Neuronal stem cell (in vitro differentiated cells): ENCODE measurements at regions not wholly inside any gene's neighbourhood (a gene's known extent, or its start where the extent isn't known, plus 50 kb on each side); places are given as distances from the start of the nearest gene placed in this dataset.

Source experiments
- DNase-seq: peaks from one replicate; pipeline ENCODE4 v3.0.0-alpha.2; 2013; ENCODE audit warnings: low spot score
- H2AFZ ChIP-seq: one replicate; pipeline ENCODE4 v1.6.1; 2013; ENCODE audit warnings: mild to moderate bottlenecking, low read length, inconsistent platforms
- H2AK5ac ChIP-seq: 2 replicates; pipeline ENCODE4 v1.6.1; 2013; ENCODE audit warnings: low read depth, mild to moderate bottlenecking, inconsistent platforms, low read length, moderate library complexity, mixed read lengths
- H2BK120ac ChIP-seq: 2 replicates; pipeline ENCODE4 v1.6.1; 2013; ENCODE audit warnings: low read depth, mild to moderate bottlenecking, inconsistent platforms, low read length, moderate library complexity, mixed read lengths
- H2BK12ac ChIP-seq: one replicate; pipeline ENCODE4 v1.6.1; 2013; ENCODE audit warnings: low read length, inconsistent platforms
- H2BK15ac ChIP-seq: 2 replicates; pipeline ENCODE4 v1.6.1; 2013; ENCODE audit warnings: mild to moderate bottlenecking, low read length, inconsistent platforms, mixed read lengths
- H2BK5ac ChIP-seq: one replicate; pipeline ENCODE4 v1.6.1; 2013; ENCODE audit warnings: inconsistent platforms, mild to moderate bottlenecking, low read length, moderate library complexity
- H3K14ac ChIP-seq: one replicate; pipeline ENCODE4 v1.6.1; 2013; ENCODE audit warnings: low read length, inconsistent platforms
- H3K18ac ChIP-seq: 2 replicates; pipeline ENCODE4 v1.6.1; 2013; ENCODE audit warnings: low read length, inconsistent platforms
- H3K23ac ChIP-seq: 2 replicates; pipeline ENCODE4 v1.6.1; 2013; ENCODE audit warnings: low read depth, mild to moderate bottlenecking, mixed read lengths, low read length, inconsistent platforms; ENCODE audit not compliant: poor library complexity
- H3K27ac ChIP-seq: replicated peaks from 3 replicates; pipeline ENCODE4 v1.5.1; 2013; ENCODE audit warnings: low read length, inconsistent platforms
- H3K27me3 ChIP-seq, 3 experiments: 2 replicates each; pipeline ENCODE4 v1.6.1; 2013; ENCODE audit warnings: low read length in 3 of 3, mild to moderate bottlenecking in 2 of 3, inconsistent platforms in 1 of 3, low read depth in 1 of 3, mixed read lengths in 1 of 3, moderate library complexity in 1 of 3; ENCODE audit not compliant: control insufficient read depth in 3 of 3, insufficient read depth in 3 of 3
- H3K36me3 ChIP-seq, 2 donors: replicated peaks in 1 of 2; 2 replicates each; pipeline ENCODE4 v1.6.1; 2013; ENCODE audit warnings: low read length in 2 of 2; ENCODE audit not compliant: control insufficient read depth in 2 of 2, insufficient read depth in 2 of 2
- H3K4ac ChIP-seq: 2 replicates; pipeline ENCODE4 v1.6.1; 2013; ENCODE audit warnings: inconsistent platforms, mild to moderate bottlenecking, low read length, moderate library complexity
- H3K4me1 ChIP-seq, 2 donors: 1 replicate in 1 of 2; 2 replicates in 1 of 2; pipeline ENCODE4 v1.6.1; 2013; ENCODE audit warnings: low read length in 2 of 2, low read depth in 1 of 2; ENCODE audit not compliant: control insufficient read depth in 2 of 2, insufficient read depth in 1 of 2
- H3K4me2 ChIP-seq: one replicate; pipeline ENCODE4 v1.6.1; 2013; ENCODE audit warnings: mild to moderate bottlenecking, low read length, inconsistent platforms; ENCODE audit not compliant: insufficient read depth, poor library complexity, severe bottlenecking
- H3K4me3 ChIP-seq, 2 donors: 2 replicates each; pipeline ENCODE4 v1.5.1; 2013; ENCODE audit warnings: low read length in 2 of 2, mild to moderate bottlenecking in 2 of 2, inconsistent platforms in 1 of 2, moderate library complexity in 1 of 2
- H3K79me1 ChIP-seq: one replicate; pipeline ENCODE4 v1.6.1; 2013; ENCODE audit warnings: low read depth, mild to moderate bottlenecking, inconsistent platforms, low read length, moderate library complexity
- H3K9ac ChIP-seq: one replicate; pipeline ENCODE4 v1.6.1; 2013; ENCODE audit warnings: mild to moderate bottlenecking, low read depth, low read length, inconsistent platforms; ENCODE audit not compliant: poor library complexity
- H3K9me3 ChIP-seq, 2 donors: replicated peaks in 1 of 2; 2 replicates each; pipeline versions ENCODE3 to v1.6.1; 2013; ENCODE audit warnings: low read length in 2 of 2, mild to moderate bottlenecking in 2 of 2, inconsistent platforms in 1 of 2, low read depth in 1 of 2, mixed read lengths in 1 of 2, moderate library complexity in 1 of 2; ENCODE audit not compliant: control insufficient read depth in 2 of 2, insufficient read depth in 1 of 2
- H4K8ac ChIP-seq: one replicate; pipeline ENCODE4 v1.6.1; 2013; ENCODE audit warnings: low read depth, mild to moderate bottlenecking, inconsistent platforms, low read length, moderate library complexity
- H4K91ac ChIP-seq: one replicate; pipeline ENCODE4 v1.6.1; 2013; ENCODE audit warnings: low read length, low read depth, mild to moderate bottlenecking, inconsistent platforms; ENCODE audit not compliant: poor library complexity
- WGBS, 2 donors: extraction: QIAGEN DNeasy Blood & Tissue Kit; methylation state at CpG; one replicate each; pipeline ENCODE4 v1.1.7; 2013; ENCODE audit warnings: missing lambda C conversion rate in 2 of 2, mixed read lengths in 1 of 2; ENCODE audit not compliant: insufficient read length in 2 of 2, insufficient replicate concordance in 1 of 2; ENCODE audit errors: extremely low coverage in 2 of 2; 5-methylcytosine and 5-hydroxymethylcytosine counted together

DNA sequence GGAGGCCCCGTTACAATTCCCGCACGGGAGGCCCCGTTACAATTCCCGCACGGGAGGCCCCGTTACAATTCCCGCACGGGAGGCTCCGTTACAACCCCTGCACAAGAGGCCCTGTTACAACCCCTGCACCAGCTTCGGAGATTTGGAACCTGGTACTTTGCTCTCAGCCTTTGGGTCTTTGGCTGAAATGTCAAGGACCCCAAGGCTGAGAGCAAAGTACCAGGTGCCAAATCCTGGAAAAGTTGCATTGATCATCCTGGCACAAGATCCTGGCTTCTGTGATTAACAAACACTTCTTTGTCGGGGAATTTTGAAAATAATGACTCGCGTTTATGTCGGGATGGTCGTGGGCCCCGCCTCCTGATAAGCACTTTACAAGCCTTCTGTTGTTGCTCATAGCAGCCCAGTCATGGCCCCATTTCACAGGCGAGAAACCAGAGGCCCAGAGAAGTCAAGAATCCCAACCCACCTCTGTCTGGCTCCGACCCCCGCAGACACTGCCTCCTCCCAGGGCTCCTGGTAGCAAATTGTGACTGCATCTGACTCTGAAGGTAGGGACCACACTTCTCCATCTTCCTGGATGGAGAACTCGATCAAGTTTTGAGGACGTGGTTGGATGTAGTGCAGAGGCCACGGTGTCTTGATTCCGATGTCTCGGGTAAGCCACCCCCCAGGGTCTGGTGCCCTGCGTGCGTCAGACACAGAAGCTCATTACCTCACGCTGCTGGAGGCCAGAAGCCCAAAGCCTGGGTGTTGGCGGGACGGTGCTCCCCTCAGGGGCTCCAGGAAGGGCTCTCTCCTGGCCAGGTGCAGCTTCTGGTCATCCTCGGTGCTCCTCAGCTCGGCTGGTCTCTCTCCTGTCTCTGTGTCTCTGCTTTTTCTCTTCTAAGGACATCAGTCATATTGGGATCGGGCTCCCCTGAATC lies 60.3 kb downstream of the ADRA2C start:
- Histone ChIP-seq H3K23ac (no peak overlapping the region), H3K4ac (no peak overlapping the region), H4K8ac (no peak overlapping the region), H3K36me3 (no peaks in the 10 kb centered on the region), H2AK5ac (peak overlapping the region; percentile 99), H3K4me3 (no peak overlapping the region), H3K79me1 (no peaks in the 10 kb centered on the region), H4K91ac (no peak overlapping the region), H3K4me1 (peaks cover 0 to 37% of the 10 kb centered on the region in 2 donors), H2BK12ac (no peak overlapping the region), H3K18ac (peak overlapping the region; percentile 32), H2AFZ (no peak overlapping the region), H3K27ac (no peak overlapping the region), H2BK5ac (peak overlapping the region; percentile 85), H3K14ac (no peak overlapping the region), H2BK15ac (peak overlapping the region; percentile 82), H2BK120ac (peak overlapping the region; percentile 64), H3K27me3 (peaks cover 0 to 35% (median 8%) of the 10 kb centered on the region in 3 experiments), H3K9me3 (peaks cover 0 to 2% of the 10 kb centered on the region in 2 donors), H3K9ac (no peak overlapping the region), H3K4me2 (no peak overlapping the region)
- no peak for DNase-seq
- no CpG with 5 or more reads among the region's 33 CpGs for WGBS, 2 donors

DNA sequence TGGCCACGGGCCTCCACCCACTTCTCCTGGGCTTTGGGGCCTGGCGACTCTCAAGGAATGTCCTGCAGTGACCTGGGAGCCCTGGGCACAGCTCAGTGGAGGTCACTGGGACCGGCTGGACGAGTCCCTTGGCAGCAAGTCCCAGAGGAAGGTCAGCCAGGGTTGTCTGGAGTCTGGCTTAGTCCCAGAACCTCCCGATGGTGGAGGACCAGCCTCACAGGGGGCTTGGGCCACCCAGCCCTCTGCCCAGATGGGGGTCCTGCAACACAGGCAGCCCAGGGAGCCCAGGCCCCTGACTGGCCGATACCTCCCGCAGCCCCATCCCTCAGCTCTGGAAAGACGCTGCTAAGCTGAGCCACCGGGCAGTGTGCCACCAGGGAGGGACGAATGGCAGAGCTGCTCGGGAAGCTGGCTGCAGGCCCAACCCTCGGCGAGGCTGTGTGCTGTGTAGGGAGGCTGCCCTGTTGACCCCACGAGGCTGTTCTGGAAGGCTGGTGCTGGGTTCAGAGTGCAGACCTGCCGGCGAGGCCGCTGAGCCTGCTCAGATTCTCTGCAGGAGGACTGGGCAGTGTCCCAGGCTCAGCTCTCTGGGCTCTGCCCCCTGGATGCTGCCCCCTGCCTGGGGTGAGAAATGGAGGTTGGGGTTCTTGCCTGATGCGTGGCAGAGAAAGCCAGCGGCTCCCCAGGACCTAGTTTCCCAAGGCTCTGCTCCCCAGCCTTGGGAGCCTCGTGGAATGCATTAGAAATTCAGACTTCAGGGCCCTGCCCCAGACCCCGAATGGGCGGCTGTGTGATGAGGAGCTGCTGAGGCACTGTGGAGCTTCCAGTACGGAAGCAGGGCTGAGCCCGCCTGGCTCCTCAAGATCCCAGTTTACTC lies 61.7 kb downstream of the ADRA2C start:
- Histone ChIP-seq H3K4ac (peak overlapping the region; percentile 78), H3K9ac (no peak overlapping the region), H3K18ac (peak overlapping the region; percentile 93), H2BK120ac (peak overlapping the region; percentile 82), H3K4me3 (no peak overlapping the region), H2BK12ac (peak overlapping the region; percentile 93), H3K4me2 (no peak overlapping the region), H3K9me3 (peaks cover 0 to 2% of the 10 kb centered on the region in 2 donors), H3K14ac (peak overlapping the region; percentile 84), H3K4me1 (peaks cover 0 to 26% of the 10 kb centered on the region in 2 donors), H3K27me3 (peaks cover 0 to 32% (median 8%) of the 10 kb centered on the region in 3 experiments), H3K79me1 (no peaks in the 10 kb centered on the region), H2BK5ac (peak overlapping the region; percentile 85), H3K23ac (peak overlapping the region; percentile 59), H2AK5ac (peak overlapping the region; percentile 99), H2BK15ac (peak overlapping the region; percentile 96), H4K8ac (peak overlapping the region; percentile 19), H3K27ac (no peak overlapping the region), H2AFZ (no peak overlapping the region), H4K91ac (no peak overlapping the region), H3K36me3 (no peaks in the 10 kb centered on the region)
- DNase-seq, result no peak
- WGBS, 2 donors, result no CpG with 5 or more reads among the region's 24 CpGs

DNA sequence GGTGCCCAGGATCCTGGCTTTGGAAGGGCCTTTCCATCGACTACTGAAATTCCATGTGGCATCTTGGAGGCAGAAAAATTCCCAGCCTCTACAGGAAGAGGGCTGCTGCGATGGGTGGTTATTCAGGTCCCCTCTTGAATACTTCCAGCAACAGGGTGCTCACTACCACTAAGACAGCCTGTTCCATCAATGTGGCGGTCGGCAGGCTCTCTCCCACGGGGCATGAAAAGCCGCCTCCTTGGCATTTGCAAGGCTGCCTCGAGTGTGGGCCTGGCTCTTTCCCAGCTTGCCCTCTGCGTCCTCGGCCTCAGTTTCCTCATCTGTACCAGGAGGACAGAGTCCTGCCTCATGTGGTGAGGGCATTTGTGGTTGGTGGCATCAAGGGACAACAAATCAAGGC lies 62.4 kb downstream of the ADRA2C start:
- Histone ChIP-seq H3K9ac (peak overlapping the region; percentile 61), H2BK5ac (peak overlapping the region; percentile 76), H2BK15ac (peak overlapping the region; percentile 96), H3K4ac (no peak overlapping the region), H2AFZ (no peak overlapping the region), H4K8ac (no peak overlapping the region), H2BK12ac (no peak overlapping the region), H3K27ac (no peak overlapping the region), H2BK120ac (no peak overlapping the region), H3K27me3 (peaks cover 0 to 32% (median 8%) of the 10 kb centered on the region in 3 experiments), H3K18ac (peak overlapping the region; percentile 94), H3K4me1 (peaks cover 0 to 26% of the 10 kb centered on the region in 2 donors), H3K79me1 (no peaks in the 10 kb centered on the region), H3K4me2 (no peak overlapping the region), H2AK5ac (peak overlapping the region; percentile 99), H3K23ac (no peak overlapping the region), H3K36me3 (no peaks in the 10 kb centered on the region), H3K9me3 (peaks cover 0 to 2% of the 10 kb centered on the region in 2 donors), H3K4me3 (no peak overlapping the region), H4K91ac (peak overlapping the region; percentile 50), H3K14ac (peak overlapping the region; percentile 83)
- WGBS, 2 donors, result no CpG with 5 or more reads among the region's 9 CpGs
- no peak for DNase-seq
